EH (cell line): ENCODE measurements at regions not wholly inside any gene's neighbourhood (a gene's known extent, or its start where the extent isn't known, plus 50 kb on each side); places are given as distances from the start of the nearest gene placed in this dataset.

Source experiments
- DNase-seq: peaks from one replicate; pipeline ENCODE4 v3.0.0-alpha.2; 2015; ENCODE audit warnings: low read depth

GRCh38 chr7:32346253-32346652, 143.9 kb downstream of the LSM5 start:
- no peak for DNase-seq

- peak; percentile 22 for DNase-seq
These were observed 153.5 kb downstream of the LSM5 start for GRCh38 chr7:32336726-32337125.

DNA sequence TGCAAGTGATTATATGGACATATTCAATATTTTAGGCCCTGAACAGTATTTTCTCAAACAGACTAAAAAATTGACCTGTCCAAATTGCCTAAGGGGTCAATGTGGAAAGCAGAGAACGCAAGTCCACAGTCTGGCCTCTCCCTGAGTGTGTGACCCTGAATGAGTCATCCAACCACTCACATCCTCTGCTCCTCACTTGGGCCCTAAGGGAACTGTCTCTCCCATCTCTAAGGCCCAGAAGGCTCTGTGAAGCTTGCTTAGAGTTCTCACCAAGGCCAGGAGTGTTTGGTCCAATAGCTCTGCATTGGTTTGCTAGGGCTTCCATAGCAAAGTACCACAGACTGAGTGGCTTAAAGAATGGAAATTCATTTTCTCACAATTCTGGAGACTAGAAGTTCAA, 155.1 kb downstream of the LSM5 start:
- peak; percentile 63 for DNase-seq

- no peak for DNase-seq
These were observed 159.6 kb downstream of the LSM5 start for GRCh38 chr7:32330602-32331001.

DNA sequence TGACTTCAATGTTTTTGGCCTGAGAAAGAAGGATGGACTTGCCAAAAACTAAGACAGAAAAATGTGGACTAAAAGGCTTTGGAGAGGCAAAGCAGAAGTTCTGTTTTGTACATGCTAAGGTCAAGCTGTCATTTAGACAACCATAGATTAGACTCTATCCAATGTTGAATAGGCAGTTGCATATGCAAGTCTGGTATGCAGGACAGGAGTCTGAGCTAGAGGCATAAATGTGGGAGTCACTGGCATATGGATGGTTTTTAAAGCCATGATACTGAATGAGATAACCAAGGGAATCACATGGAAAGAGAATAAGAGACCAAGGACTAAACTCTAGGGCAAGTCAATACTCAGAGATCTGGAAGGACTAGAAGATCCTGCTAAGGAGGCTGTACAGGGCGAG, 164.1 kb downstream of the LSM5 start:
- DNase-seq, result no peak

DNA sequence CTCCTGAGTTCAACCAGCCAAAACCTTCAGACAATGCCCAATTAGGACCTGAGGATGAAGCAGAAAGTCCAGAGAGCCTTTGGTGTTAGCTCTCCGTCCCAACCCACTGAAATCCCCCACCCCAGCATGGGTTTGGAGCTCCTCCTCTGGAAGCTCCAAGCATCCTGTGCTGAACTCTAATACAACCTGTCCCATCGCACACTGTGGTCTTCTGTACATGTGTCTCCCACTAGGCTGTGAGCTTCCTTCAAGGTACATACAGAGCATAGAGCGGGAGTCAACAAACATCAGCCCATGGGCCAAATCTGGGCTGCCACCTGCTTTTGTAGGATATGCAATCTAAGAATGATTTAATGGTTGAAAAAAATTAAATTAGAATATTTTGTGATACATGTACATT, 166.5 kb downstream of the LSM5 start:
- DNase-seq, result no peak

- DNase-seq, result no peak
These were observed 171.2 kb downstream of the LSM5 start for GRCh38 chr7:32319012-32319382.

- no peak for DNase-seq
These were observed 171.7 kb downstream of the LSM5 start for GRCh38 chr7:32318300-32319011.

GRCh38 chr7:32316839-32317238, 173.3 kb downstream of the LSM5 start:
- DNase-seq, result peak; percentile 31

GRCh38 chr7:32314761-32315160, 175.4 kb downstream of the LSM5 start:
- no peak for DNase-seq

DNA sequence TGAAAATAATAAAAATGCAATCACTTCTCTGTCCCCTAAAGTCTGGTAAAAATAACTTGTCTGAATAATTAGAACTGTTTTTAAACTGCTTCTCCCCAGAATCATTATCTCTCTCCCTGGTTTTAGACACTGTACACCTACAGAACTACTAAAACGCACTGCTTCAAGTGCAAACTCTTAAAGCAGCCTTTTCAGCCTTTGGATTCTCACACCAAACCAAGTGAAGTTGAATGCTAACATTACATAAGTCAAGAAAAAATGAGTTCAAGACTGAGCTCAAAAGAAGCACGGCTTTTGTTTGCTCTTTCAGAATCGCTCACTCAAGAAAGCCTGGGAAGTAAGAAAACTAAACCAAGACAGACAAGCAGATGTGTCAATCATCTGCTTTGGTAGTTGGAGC, 188.8 kb downstream of the LSM5 start:
- no peak for DNase-seq

- DNase-seq, result peak; percentile 20
These were observed 191.0 kb downstream of the LSM5 start for GRCh38 chr7:32299133-32299702.

- DNase-seq, result peak; percentile 4
These were observed 191.6 kb downstream of the LSM5 start for GRCh38 chr7:32298408-32299132.

- DNase-seq, result no peak
These were observed 196.3 kb downstream of the LSM5 start for GRCh38 chr7:32293833-32294232.

DNA sequence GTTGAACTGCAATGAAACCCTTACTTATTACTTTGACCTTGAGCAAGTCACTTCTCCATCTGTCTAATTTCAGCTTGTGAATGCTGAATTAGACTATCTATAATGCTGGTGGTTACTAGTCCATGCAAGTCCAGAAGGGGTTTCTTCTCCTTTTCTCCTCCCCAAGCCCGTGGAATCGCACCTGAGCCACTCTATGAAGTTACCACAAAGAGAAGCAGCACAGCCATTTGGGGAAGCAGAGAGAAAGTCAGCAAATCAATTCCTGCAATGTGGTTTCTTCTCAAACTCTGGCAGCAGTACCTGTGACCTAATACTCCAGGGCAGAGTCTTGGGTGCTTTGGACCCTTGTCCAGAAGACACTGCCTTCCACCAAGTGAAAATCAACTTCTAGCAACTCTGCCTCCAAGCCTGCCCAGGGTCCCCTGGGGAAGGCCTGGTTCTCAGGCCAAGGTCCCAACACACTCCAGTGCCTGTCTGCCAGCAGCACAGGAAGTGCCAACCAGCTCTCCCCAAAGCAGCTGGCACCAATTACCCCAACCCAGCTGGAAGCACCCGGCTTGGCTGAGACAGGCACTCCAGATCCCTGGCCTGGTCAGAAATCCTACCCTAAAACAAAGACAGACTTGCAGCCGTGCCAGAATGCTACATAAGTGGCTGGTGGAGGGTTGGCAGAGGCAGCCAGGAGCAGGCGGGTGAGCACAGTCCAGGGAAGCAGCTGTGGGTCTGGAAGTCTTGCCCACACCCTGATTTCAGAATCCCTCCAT, 200.3 kb downstream of the LSM5 start:
- no peak for DNase-seq

DNA sequence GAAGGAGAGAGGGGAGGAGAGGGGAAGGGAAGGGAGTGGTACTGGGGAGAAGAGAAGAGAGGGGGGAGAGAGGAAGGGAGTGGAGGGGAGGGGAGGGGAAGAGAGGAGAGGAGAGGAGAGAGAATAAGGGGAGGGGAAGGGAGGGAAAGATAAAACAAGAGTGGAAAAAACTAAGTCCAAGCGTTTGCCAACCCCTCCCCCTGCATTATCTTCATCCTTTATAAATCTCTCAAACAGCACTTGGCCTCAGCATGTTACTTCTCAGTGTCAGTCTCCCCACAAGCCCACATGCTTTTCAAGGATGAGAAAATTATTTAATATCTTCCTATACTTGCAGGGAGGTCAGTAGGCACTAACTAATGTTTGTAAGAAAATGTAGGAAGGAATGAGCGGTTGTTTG, 204.5 kb downstream of the LSM5 start:
- DNase-seq, result no peak

DNA sequence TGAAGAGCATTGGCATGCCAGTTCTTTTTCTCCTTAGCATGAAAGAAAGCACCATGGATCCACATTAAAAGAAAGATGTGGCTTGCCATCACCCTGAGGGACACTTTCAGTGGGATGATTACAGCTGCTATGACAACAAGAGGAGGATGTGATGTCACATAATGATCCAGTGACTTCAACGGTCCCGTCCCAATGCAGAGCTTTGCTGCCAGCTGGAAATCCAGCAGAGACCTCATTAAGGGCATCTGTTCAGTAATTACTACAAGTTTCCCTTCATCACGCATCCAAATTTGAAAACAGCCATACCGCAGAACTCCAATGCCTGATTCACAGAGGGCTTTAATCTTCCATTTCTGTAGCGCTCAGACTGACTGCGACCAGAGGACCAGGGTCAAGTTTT, 206.6 kb downstream of the LSM5 start:
- no peak for DNase-seq

DNA sequence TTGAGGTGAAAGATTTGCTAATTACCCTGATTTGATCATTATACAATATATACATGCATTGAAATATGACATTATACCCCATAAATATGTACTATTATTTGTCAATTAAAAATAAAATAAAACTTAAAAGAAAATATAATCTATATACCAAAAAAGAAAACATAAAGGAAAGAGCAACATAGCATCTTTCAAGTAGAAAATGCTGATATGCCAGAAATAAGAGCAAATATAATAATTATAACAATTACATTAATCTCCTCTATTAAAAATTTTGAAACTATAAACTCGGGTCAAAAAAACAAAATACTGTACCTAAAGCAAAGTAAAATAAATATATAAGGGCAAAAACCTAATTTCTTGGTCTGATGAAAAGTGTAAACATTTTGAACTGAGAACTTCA, 209.3 kb upstream of the PDE1C start:
- no peak for DNase-seq

DNA sequence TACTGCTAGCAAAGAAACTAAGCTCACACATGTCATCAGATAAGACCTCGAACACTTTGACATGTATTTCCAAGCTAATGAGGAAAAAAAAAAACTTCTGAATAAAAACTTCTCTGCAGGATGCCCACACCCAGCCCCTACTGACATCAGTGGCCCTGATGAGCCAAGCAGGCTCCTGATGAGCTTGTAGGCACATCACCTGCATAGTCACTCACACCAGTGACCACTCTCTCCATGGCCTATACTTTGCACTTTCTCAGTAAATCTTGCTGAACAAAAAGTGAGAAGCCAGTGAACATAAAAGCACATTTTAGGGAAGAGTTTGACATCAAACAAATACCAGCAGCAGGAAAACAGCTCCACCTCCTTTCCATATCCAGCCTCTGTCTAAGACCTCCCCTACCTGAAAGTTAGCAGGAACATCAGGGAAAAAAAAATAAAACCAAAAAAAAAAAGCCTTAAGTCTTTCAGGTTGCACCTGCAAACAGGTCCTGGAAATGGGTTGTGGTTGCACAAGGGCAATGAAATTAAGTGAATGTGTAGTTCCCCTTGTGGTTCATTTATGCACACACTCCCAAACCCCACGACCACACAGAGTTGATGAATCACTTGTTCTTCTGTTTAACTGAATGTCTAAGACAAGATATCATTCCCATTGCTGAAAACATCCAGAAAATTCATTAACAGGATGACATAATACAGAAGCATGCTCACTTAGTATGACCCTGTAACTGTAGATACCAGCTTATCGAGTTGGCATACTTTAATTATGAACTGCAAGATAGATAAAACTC, 205.2 kb upstream of the PDE1C start:
- peak; percentile 2 for DNase-seq

- DNase-seq, result no peak
These were observed 203.1 kb upstream of the PDE1C start for GRCh38 chr7:32273297-32273696.

- no peak for DNase-seq
These were observed 196.8 kb upstream of the PDE1C start for GRCh38 chr7:32266932-32267475.
